ENCODE measurements at regions not wholly inside any gene's neighbourhood (a gene's known extent, or its start where the extent isn't known, plus 50 kb on each side); places are given as distances from the start of the nearest gene placed in this dataset.
"Not testable (repeated sequence)": the region's sequence is repeated elsewhere in the genome, so short reads cannot be mapped to it uniquely, and the experiment has no call there.

DNA sequence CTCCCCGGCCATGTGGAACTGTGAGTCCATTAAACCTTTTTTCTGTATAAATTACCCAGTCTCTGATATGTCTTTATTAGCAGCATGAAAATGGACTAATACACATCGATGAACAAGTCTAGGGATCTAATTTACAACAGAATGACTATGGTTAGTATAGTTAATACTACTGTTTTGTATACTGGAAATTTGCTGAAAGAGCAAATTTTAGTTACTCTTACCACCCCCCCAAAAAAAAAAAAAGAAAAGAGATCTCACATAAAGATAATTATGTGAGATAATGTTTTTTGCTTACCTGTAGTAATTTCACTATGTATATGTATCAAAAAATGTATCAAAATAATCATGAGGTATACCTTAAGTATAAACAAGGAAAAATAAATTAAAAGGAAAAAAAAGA is 199.5 kb upstream of the GRM3 start:
- no peak for DNase-seq
- no peaks in the 10 kb centered on the region for H3K27me3 ChIP-seq
- TF ChIP-seq POLR2A (IDR thresholded peaks at IDR 0.05): no peak
- TF ChIP-seq, protein P1, sequence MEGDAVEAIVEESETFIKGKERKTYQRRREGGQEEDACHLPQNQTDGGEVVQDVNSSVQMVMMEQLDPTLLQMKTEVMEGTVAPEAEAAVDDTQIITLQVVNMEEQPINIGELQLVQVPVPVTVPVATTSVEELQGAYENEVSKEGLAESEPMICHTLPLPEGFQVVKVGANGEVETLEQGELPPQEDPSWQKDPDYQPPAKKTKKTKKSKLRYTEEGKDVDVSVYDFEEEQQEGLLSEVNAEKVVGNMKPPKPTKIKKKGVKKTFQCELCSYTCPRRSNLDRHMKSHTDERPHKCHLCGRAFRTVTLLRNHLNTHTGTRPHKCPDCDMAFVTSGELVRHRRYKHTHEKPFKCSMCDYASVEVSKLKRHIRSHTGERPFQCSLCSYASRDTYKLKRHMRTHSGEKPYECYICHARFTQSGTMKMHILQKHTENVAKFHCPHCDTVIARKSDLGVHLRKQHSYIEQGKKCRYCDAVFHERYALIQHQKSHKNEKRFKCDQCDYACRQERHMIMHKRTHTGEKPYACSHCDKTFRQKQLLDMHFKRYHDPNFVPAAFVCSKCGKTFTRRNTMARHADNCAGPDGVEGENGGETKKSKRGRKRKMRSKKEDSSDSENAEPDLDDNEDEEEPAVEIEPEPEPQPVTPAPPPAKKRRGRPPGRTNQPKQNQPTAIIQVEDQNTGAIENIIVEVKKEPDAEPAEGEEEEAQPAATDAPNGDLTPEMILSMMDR (IDR thresholded peaks at IDR 0.05): no peak
- 86 to 88% methylated on average over 2 of the region's 2 CpGs for WGBS, 2 donors
- no peak overlapping the region for H3K27ac ChIP-seq
- H3K4me1 ChIP-seq: no peaks in the 10 kb centered on the region
- no peak overlapping the region for H3K4me3 ChIP-seq (replicated peaks in 1 of 3)
- H3K36me3 ChIP-seq: no peaks in the 10 kb centered on the region
- no peaks in the 10 kb centered on the region for H3K9me3 ChIP-seq
- intact Hi-C loops (cut with DNase I): no loop called here

DNA sequence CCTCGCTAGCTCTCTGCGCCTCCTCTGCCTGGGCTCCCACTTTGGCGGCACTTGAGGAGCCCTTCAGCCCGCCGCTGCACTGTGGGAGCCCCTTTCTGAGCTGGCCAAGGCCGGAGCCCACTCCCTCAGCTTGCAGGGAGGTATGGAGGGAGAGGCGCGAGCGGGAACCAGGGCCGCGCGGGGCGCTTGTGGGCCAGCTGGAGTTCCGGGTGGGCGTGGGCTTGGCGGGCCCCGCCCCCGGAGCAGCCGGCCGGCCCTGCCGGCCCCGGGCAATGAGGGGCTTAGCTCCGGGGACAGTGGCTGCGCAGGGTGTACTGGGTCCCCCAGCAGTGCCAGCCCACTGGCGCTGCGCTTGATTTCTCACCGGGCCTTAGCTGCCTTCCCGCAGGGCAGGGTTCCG is 203.3 kb upstream of the GRM3 start:
- H3K4me1 ChIP-seq; H3K4me3 ChIP-seq (replicated peaks in 1 of 3); H3K27ac ChIP-seq; H3K36me3 ChIP-seq; H3K27me3 ChIP-seq; DNase-seq; H3K9me3 ChIP-seq; intact Hi-C loops (cut with DNase I): not testable (repeated sequence)
- WGBS, 2 donors: 95 to 97% methylated on average over 18 to 21 of the region's 29 CpGs

DNA sequence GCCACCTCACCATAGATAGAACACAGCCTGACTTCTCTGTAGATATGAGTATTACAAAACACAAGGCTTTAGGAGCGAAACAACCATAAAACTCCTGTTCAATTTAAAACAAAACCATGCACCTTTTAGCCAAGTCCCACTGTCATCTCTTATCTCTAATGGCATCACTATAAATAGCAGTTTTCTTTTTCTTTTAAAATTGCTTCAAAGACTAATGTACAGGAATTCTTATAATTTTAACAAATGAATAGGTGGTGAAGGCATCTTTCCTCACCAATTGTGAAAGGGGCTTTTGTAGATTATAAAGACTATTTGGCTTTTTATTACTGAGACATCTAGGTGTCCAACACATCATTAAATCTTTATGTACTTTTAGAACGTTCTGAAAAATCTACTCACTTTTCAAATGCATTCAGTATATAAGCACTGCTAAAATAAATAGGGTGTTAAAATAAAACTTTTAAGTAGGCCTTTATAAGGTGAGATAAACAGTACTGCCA is 205.7 kb upstream of the GRM3 start:
- intact Hi-C loops (cut with DNase I): no loop called here
- TF ChIP-seq POLR2A (IDR thresholded peaks at IDR 0.05): no peak
- TF ChIP-seq, protein P1 (IDR thresholded peaks at IDR 0.05): no peak
- H3K27ac ChIP-seq: no peak overlapping the region
- no peaks in the 10 kb centered on the region for H3K36me3 ChIP-seq
- no peak for DNase-seq
- H3K4me1 ChIP-seq: no peaks in the 10 kb centered on the region
- 68 to 81% methylated on average over 2 of the region's 2 CpGs for WGBS, 2 donors
- no peak overlapping the region for H3K4me3 ChIP-seq (replicated peaks in 1 of 3)
- no peaks in the 10 kb centered on the region for H3K27me3 ChIP-seq
- no peaks in the 10 kb centered on the region for H3K9me3 ChIP-seq

DNA sequence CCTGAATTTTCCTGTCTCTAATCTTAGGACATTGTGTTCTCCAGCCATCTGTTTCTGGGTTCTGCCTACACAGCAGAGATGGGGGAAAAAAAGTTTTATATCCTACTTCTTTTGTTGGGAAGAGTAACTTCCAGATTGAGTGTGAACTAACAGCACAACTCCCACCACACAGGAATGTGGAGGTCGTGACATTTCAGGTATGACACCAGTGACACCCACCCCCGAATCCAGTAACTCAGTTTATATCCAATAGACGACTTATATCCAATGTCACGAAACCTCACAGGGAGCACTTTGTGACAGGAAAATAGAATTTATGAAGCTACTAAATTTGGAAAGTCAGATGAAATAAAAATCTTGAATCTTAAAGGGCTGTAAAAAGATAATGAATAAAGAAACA is 211.9 kb upstream of the GRM3 start:
- TF ChIP-seq, protein P1 (IDR thresholded peaks at IDR 0.05): no peak
- no peak for TF ChIP-seq POLR2A (IDR thresholded peaks at IDR 0.05)
- 85 to 87% methylated on average over 4 of the region's 4 CpGs for WGBS, 2 donors
- Histone ChIP-seq H3K27ac (no peak overlapping the region), H3K4me1 (no peaks in the 10 kb centered on the region), H3K27me3 (no peaks in the 10 kb centered on the region), H3K9me3 (no peaks in the 10 kb centered on the region), H3K4me3 (replicated peaks in 1 of 3) (no peak overlapping the region), H3K36me3 (no peaks in the 10 kb centered on the region)
- no peak for DNase-seq
- intact Hi-C loops (cut with DNase I): no loop called here

DNA sequence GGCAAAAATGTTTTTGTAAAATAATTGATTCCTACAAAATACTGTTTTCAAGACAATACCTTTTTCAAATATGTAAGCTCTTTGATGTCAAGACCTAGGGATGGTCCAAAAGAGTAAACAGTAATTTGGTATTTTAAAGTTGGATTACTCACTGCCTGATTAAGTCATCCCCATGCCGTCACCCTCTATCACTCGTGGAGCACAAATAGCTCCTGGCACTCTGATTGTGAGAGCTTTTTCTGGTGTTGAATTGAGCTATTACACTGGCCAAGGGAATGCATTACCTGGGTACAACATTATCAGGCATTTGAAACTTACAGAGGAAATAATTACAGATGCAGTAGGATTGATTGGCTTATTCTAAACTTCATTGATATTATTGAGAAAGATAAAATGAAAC is 231.9 kb upstream of the GRM3 start:
- Histone ChIP-seq H3K9me3 (no peaks in the 10 kb centered on the region), H3K27ac (no peak overlapping the region), H3K4me3 (replicated peaks in 1 of 3) (no peak overlapping the region), H3K36me3 (no peaks in the 10 kb centered on the region), H3K4me1 (no peaks in the 10 kb centered on the region), H3K27me3 (no peaks in the 10 kb centered on the region)
- DNase-seq: no peak
- intact Hi-C loops (cut with DNase I): no loop called here
- TF ChIP-seq, protein P1 (IDR thresholded peaks at IDR 0.05): no peak
- no peak for TF ChIP-seq POLR2A (IDR thresholded peaks at IDR 0.05)
- WGBS, 2 donors: 53 to 59% methylated on average over 2 of the region's 2 CpGs

DNA sequence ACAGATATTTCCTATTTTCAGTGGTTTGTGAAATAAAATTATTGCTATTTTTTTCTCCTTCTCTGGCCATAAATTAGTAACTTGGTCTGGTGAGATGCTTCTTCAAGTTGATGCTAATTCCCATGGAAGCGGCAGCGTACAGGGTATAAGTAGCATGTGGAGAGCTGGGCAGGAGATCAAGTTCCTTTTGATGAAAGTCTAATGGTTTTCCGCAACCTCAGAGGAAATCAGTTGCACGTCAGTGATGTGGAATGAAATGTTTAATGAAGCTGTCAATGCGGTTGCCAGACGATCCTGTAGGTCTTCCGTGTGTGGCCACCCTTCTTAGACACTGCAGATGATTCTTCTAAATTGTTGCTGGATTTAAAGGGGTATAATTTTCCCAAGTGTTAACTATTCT is 236.4 kb upstream of the GRM3 start:
- WGBS, 2 donors: 76 to 78% methylated on average over 7 of the region's 7 CpGs
- intact Hi-C loops (cut with DNase I): no loop called here
- TF ChIP-seq POLR2A (IDR thresholded peaks at IDR 0.05): no peak
- TF ChIP-seq, protein P1 (IDR thresholded peaks at IDR 0.05): no peak

More for the DNA sequence above, 236.4 kb upstream of the GRM3 start:
- Histone ChIP-seq H3K27me3 (no peaks in the 10 kb centered on the region), H3K9me3 (no peaks in the 10 kb centered on the region), H3K4me3 (replicated peaks in 1 of 3) (no peak overlapping the region), H3K4me1 (no peaks in the 10 kb centered on the region), H3K27ac (no peak overlapping the region), H3K36me3 (no peaks in the 10 kb centered on the region)
- DNase-seq: no peak
